Stimulated activated naive CD8-positive, alpha-beta T cell treated with anti-CD3 and anti-CD28 coated beads, Interleukin-15, Interleukin-2, amounts not matched to agents 100 U/mL and 50 U/mL, for 24 hours (primary cell): ENCODE measurements at regions not wholly inside any gene's neighbourhood (a gene's known extent, or its start where the extent isn't known, plus 50 kb on each side); places are given as distances from the start of the nearest gene placed in this dataset.
"Not testable (repeated sequence)": the region's sequence is repeated elsewhere in the genome, so short reads cannot be mapped to it uniquely, and the experiment has no call there.

Experiments used
- ATAC-seq: fragments of 150-1000 bp; cut with Tn5 transposase; one replicate; pipeline ENCODE4 v1.10.0; 2021
- DNase-seq: peaks from one replicate; pipeline ENCODE4 v3.0.0; 2021

GRCh38 chr2:113341191-113341869 lies 62.6 kb upstream of the PAX8 start:
- no peak for ATAC-seq

DNA sequence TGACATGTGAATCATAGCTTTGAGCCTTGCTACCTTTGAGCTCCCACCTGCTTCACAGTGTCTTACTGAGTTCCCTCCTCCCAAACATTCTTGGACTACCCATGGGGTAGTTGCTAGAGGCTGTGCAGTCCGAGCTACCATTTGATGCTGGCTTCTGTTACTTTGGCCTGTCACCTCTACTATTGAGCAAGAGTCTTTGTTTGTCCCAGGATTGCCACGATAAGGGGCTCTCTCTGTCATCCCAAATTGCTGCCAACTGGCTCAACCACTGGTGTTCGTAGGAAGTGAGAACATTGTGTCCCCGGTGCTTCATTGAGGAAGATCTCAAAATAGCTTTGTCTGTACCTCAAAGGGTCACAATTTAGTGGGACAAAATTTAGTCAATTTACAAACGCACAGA lies 59.1 kb upstream of the PAX8 start:
- DNase-seq (no peak), ATAC-seq (no peak)

More at GRCh38 chr2:113341191-113341869, 62.6 kb upstream of the PAX8 start:
- no peak for DNase-seq

DNA sequence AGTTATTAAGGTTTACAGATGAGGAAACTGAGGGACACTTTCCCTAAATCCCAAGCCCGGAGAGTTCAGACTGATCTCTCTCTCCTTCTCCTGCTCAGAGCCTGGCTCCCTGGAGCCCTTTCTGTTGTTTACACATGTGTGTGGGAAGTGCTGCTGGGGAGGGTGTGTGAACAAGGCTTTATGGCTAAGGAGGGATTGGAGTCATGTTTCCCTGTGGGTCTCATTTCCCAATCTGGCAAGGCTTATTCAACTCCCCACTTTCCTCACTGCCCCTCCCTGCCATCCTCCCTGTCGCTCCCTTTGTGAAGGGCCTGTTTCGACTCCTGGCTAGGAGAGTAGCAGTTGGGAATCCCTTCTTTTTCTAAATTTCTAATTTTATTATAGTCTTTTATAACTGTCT lies 57.3 kb upstream of the PAX8 start:
- not testable (repeated sequence) for DNase-seq, ATAC-seq

DNA sequence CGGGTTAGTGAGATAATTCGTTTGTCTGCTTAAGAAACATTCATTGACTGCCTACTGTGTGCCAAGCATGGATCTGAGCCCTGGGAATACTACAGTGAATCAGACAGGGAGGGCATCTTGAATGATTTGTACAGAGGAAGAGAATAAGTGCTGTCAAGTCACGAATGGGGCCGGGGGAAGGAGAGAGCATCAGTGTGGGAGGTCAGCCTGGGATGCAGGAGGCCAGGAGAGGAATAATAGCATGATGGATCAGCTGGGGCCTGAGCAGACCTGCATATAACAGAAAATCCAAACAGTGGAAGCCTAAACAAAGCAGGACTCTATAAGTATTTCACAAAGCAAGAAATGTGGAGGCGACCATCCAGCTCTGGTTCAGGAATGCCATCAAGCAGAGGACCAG lies 55.4 kb upstream of the PAX8 start:
- ATAC-seq (no peak), DNase-seq (no peak)

DNA sequence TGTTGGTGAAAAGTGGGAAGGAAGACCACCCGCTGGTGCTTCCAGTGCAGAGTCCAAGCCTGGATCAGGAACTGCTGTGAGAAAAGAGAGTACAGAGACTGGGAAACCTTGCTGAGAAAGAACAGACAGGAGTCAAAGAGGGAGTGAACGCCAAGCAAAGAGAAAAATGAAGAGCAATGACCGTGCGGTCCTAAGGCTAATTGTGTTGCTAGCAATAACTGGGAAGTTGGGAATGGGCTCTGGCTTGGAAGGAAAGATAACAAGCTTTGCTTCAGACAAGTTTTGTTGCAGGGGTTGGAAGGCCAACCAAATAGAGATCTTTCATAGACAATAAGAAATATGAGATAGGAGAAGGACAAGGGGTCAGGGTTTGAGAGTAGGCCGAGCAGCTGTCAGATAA lies 55.0 kb upstream of the PAX8 start:
- ATAC-seq, DNase-seq: not testable (repeated sequence)

- not testable (repeated sequence) for DNase-seq
- ATAC-seq = peak; percentile 31
Measured at GRCh38 chr2:113330060-113330767, 51.5 kb upstream of the PAX8 start.

- not testable (repeated sequence) for DNase-seq, ATAC-seq
Measured at GRCh38 chr2:113328973-113329372, 50.3 kb upstream of the PAX8 start.

DNA sequence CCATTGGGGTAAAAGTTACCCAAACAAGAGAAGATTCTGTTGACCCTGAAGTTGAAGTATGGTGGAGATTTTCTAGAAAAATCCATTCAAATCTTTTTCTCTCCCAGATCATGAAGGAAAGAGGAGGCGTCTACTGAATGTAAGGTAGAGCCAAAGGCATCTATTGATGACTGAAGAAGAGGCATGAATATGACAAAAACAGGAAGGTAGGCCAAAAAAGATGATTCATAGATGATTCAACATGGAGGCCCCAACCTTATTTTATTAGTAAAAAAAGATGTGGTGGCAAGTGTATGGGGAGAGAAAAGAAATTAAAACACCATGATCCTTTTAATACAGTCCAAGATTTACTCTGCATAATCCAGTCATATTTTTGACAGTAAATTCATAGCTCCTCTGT lies 49.9 kb upstream of the PAX8 start:
- not testable (repeated sequence) for ATAC-seq

More for the DNA sequence above, 49.9 kb upstream of the PAX8 start:
- DNase-seq = not testable (repeated sequence)
